ENCODE measurements at regions not wholly inside any gene's neighbourhood (a gene's known extent, or its start where the extent isn't known, plus 50 kb on each side); places are given as distances from the start of the nearest gene placed in this dataset.

GRCh38 chr21:28513428-28513827 lies 479.2 kb downstream of the LTN1 start:
- H3K4me3 ChIP-seq, result no peak overlapping the region
- intact Hi-C loops (cut with DNase I), result loop anchor here (10.0 kb wide), 1 partner anchor 221 kb away; no protein-coding TSS in a partner anchor
- WGBS, 2 donors, result 24 to 48% methylated on average over 1 of the region's 1 CpG
- no peaks in the 10 kb centered on the region for H3K27me3 ChIP-seq
- no peaks in the 10 kb centered on the region for H3K9me3 ChIP-seq
- TF ChIP-seq CTCF (IDR thresholded peaks at IDR 0.05), result no peak
- TF ChIP-seq POLR2A (IDR thresholded peaks at IDR 0.05), result no peak
- H3K4me1 ChIP-seq, result peaks cover 0 to 10% (median 2%) of the 10 kb centered on the region in 3 donors
- no peak for DNase-seq
- no peaks in the 10 kb centered on the region for H3K36me3 ChIP-seq
- no peak overlapping the region for H3K27ac ChIP-seq

- TF ChIP-seq POLR2A (IDR thresholded peaks at IDR 0.05) (no peak), CTCF (IDR thresholded peaks at IDR 0.05) (no peak)
- DNase-seq, result no peak
- intact Hi-C loops (cut with DNase I), result no loop called here
- Histone ChIP-seq H3K9me3 (peaks cover 0 to 19% (median 8%) of the 10 kb centered on the region in 3 donors), H3K4me3 (no peak overlapping the region), H3K4me1 (no peaks in the 10 kb centered on the region), H3K27me3 (no peaks in the 10 kb centered on the region), H3K27ac (no peak overlapping the region), H3K36me3 (no peaks in the 10 kb centered on the region)
- WGBS, 2 donors, result 64 to 68% methylated on average over 3 of the region's 3 CpGs
These were observed 483.6 kb downstream of the LTN1 start for GRCh38 chr21:28509031-28509430.

- no peak for DNase-seq
- no peak for TF ChIP-seq CTCF (IDR thresholded peaks at IDR 0.05)
- no peak for TF ChIP-seq POLR2A (IDR thresholded peaks at IDR 0.05)
- H3K27ac ChIP-seq, result no peak overlapping the region
- no peaks in the 10 kb centered on the region for H3K4me1 ChIP-seq
- intact Hi-C loops (cut with DNase I), result no loop called here
- no peaks in the 10 kb centered on the region for H3K27me3 ChIP-seq
- H3K4me3 ChIP-seq, result no peak overlapping the region
- H3K36me3 ChIP-seq, result no peaks in the 10 kb centered on the region
- H3K9me3 ChIP-seq, result peaks cover 0 to 19% (median 8%) of the 10 kb centered on the region in 3 donors
These were observed 484.6 kb downstream of the LTN1 start for GRCh38 chr21:28508126-28508525.

- TF ChIP-seq CTCF (IDR thresholded peaks at IDR 0.05) (no peak), POLR2A (IDR thresholded peaks at IDR 0.05) (no peak)
- H3K36me3 ChIP-seq, result no peaks in the 10 kb centered on the region
- no peaks in the 10 kb centered on the region for H3K4me1 ChIP-seq
- no peak overlapping the region for H3K27ac ChIP-seq
- intact Hi-C loops (cut with DNase I), result no loop called here
- H3K27me3 ChIP-seq, result no peaks in the 10 kb centered on the region
- no peaks in the 10 kb centered on the region for H3K9me3 ChIP-seq
- H3K4me3 ChIP-seq, result no peak overlapping the region
- DNase-seq, result no peak
These were observed 496.2 kb downstream of the LTN1 start for GRCh38 chr21:28496517-28496916.

GRCh38 chr21:28492127-28492526 lies 500.6 kb downstream of the LTN1 start:
- no peak overlapping the region for H3K27ac ChIP-seq
- no peak for DNase-seq
- H3K4me1 ChIP-seq, result no peaks in the 10 kb centered on the region
- H3K36me3 ChIP-seq, result no peaks in the 10 kb centered on the region
- TF ChIP-seq POLR2A (IDR thresholded peaks at IDR 0.05) (no peak), CTCF (IDR thresholded peaks at IDR 0.05) (no peak)
- no peaks in the 10 kb centered on the region for H3K9me3 ChIP-seq
- no peak overlapping the region for H3K4me3 ChIP-seq
- WGBS, 2 donors, result 84 to 92% methylated on average over 4 of the region's 4 CpGs
- no peaks in the 10 kb centered on the region for H3K27me3 ChIP-seq
- intact Hi-C loops (cut with DNase I), result no loop called here
